HEK293 (cell line): ENCODE measurements at regions not wholly inside any gene's neighbourhood (a gene's known extent, or its start where the extent isn't known, plus 50 kb on each side); places are given as distances from the start of the nearest gene placed in this dataset.

Experiments used
- CTCF ChIP-seq: fragments of 450-650 bp; formaldehyde crosslinking; IDR thresholded peaks from 2 replicates; pipeline ENCODE4 v1.5.1; 2016; ENCODE audit warnings: missing biosample characterization, missing genetic modification characterization
- ZFHX2 ChIP-seq: fragments of 450-650 bp; formaldehyde crosslinking; conservative IDR thresholded peaks from 2 replicates; pipeline ENCODE4 v1.5.1; 2016; ENCODE audit warnings: missing biosample characterization, missing genetic modification characterization
- ZFP3 ChIP-seq: fragments of 450-650 bp; formaldehyde crosslinking; IDR thresholded peaks from 2 replicates; pipeline ENCODE4 v1.5.1; 2016; ENCODE audit warnings: low read depth, missing biosample characterization, missing genetic modification characterization
- ZNF76 ChIP-seq: fragments of 450-650 bp; formaldehyde crosslinking; IDR thresholded peaks from 2 replicates; pipeline ENCODE4; 2016; ENCODE audit warnings: low read depth, missing biosample characterization, missing genetic modification characterization, borderline replicate concordance
- ZNF830 ChIP-seq: fragments of 450-650 bp; IDR thresholded peaks from 2 replicates; pipeline ENCODE4 v1.5.0; 2018; ENCODE audit warnings: missing biosample characterization, missing genetic modification characterization, low read depth, mild to moderate bottlenecking, moderate library complexity

GRCh38 chr1:187648091-187648490, 819.3 kb downstream of the PLA2G4A start:
- TF ChIP-seq CTCF (tag by site-specific recombination) (no peak), ZNF76 (no peak), ZNF830 (no peak), ZFHX2 (tag by site-specific recombination) (no peak), ZFP3 (tag by site-specific recombination) (no peak)
